Stimulated activated naive CD8-positive, alpha-beta T cell treated with anti-CD3 and anti-CD28 coated beads, Interleukin-15, amount 100 ng/mL, for 72 hours (primary cell): ENCODE measurements at regions not wholly inside any gene's neighbourhood (a gene's known extent, or its start where the extent isn't known, plus 50 kb on each side); places are given as distances from the start of the nearest gene placed in this dataset.

Experiments used
- ATAC-seq: fragments of 150-1000 bp; cut with Tn5 transposase; 2 replicates; pipeline ENCODE4 v1.10.0; 2021; ENCODE audit warnings: mild to moderate bottlenecking, moderate library complexity
- DNase-seq, 2 donors: peaks; one replicate each; pipeline ENCODE4 v3.0.0; 2021 to 2022
- H3K27ac Mint-ChIP-seq, 2 donors: one replicate each; pipeline ENCODE4 v1.8.0; 2022; ENCODE audit warnings: mild to moderate bottlenecking in 2 of 2, mixed read lengths in 2 of 2, moderate library complexity in 2 of 2
- H3K27me3 Mint-ChIP-seq: one replicate; pipeline ENCODE4 v1.8.0; 2022; ENCODE audit warnings: mixed read lengths
- H3K4me1 Mint-ChIP-seq: one replicate; pipeline ENCODE4 v1.8.0; 2022; ENCODE audit warnings: mild to moderate bottlenecking, mixed read lengths
- H3K4me3 Mint-ChIP-seq, 2 donors: one replicate each; pipeline ENCODE4 v1.8.0; 2022; ENCODE audit warnings: mild to moderate bottlenecking in 2 of 2, mixed read lengths in 2 of 2, moderate library complexity in 1 of 2
- H3K9me3 Mint-ChIP-seq, 2 donors: one replicate each; pipeline ENCODE4 v1.8.0; 2022; ENCODE audit warnings: mixed read lengths in 2 of 2

- H3K4me3 Mint-ChIP-seq = no peak overlapping the region
- DNase-seq (no peak), ATAC-seq (no peak)
- H3K27ac Mint-ChIP-seq = no peak overlapping the region
- no peaks in the 10 kb centered on the region for H3K4me1 Mint-ChIP-seq
- H3K9me3 Mint-ChIP-seq = peaks cover 0 to under 1% of the 10 kb centered on the region in 2 donors
- no peaks in the 10 kb centered on the region for H3K27me3 Mint-ChIP-seq
Observed at GRCh38 chr1:98417820-98418219, 243.7 kb upstream of the SNX7 start.

GRCh38 chr1:98410082-98410481, 251.4 kb upstream of the SNX7 start:
- DNase-seq (no peak), ATAC-seq (no peak)
- Mint-ChIP-seq H3K27ac (no peak overlapping the region), H3K9me3 (peaks cover 0 to 6% of the 10 kb centered on the region in 2 donors), H3K4me1 (no peaks in the 10 kb centered on the region), H3K4me3 (no peak overlapping the region), H3K27me3 (no peaks in the 10 kb centered on the region)

- no peak for ATAC-seq
- no peak overlapping the region for H3K27ac Mint-ChIP-seq
- no peaks in the 10 kb centered on the region for H3K9me3 Mint-ChIP-seq
- H3K4me3 Mint-ChIP-seq = no peak overlapping the region
- no peak for DNase-seq
- H3K4me1 Mint-ChIP-seq = no peaks in the 10 kb centered on the region
- no peaks in the 10 kb centered on the region for H3K27me3 Mint-ChIP-seq
Observed at GRCh38 chr1:98406352-98407088, 255.0 kb upstream of the SNX7 start.

DNA sequence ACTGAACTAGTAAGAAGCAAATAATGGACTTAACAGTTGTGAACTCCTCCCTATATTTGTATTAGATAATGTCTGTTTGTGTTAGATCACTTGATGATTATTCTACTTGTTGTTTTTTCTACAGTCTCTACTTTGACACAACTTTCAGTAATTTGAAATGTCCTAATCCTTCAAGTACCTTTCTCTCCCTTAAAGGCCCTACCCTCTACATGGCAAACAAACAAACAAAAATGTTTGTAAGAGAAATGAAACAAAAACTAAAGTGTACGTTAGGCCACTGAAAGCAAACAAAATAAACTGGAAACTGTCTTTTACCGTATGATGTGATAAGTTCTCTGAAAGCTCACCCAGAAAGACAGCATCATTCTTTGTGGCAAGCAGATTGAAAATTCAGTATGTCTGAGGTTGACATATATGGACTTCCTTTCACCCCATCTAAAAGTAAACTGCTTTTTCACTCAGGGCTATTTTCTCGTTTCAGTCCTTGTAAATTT, 255.9 kb upstream of the SNX7 start:
- Mint-ChIP-seq H3K4me3 (no peak overlapping the region), H3K9me3 (no peaks in the 10 kb centered on the region), H3K4me1 (no peaks in the 10 kb centered on the region), H3K27ac (no peak overlapping the region), H3K27me3 (no peaks in the 10 kb centered on the region)
- DNase-seq = no peak
- no peak for ATAC-seq

DNA sequence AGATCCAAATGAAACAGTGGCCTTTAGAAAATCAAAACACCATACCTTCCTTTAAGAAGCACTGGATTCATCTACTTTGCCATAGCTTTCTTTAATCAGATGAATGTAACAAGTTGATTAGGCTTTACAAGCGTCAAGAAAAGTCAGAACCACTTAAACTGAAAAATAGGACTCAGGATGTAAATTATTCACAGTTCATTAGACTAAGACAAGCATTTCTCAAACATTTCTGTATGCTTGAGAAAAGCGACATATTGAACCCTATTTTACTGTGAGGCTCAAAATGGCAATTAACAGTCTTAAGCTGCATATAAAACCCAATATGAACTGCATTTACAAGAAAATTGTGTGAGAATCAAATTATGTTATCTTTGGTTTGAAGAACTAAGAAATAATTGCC, 256.7 kb upstream of the SNX7 start:
- Mint-ChIP-seq H3K9me3 (no peaks in the 10 kb centered on the region), H3K27me3 (no peaks in the 10 kb centered on the region), H3K4me3 (no peak overlapping the region), H3K4me1 (no peaks in the 10 kb centered on the region), H3K27ac (no peak overlapping the region)
- DNase-seq (no peak), ATAC-seq (no peak)

- ATAC-seq (no peak), DNase-seq (no peak)
- H3K27ac Mint-ChIP-seq = no peak overlapping the region
- H3K4me1 Mint-ChIP-seq = no peaks in the 10 kb centered on the region
- H3K9me3 Mint-ChIP-seq = no peaks in the 10 kb centered on the region
- no peak overlapping the region for H3K4me3 Mint-ChIP-seq
- no peaks in the 10 kb centered on the region for H3K27me3 Mint-ChIP-seq
Observed at GRCh38 chr1:98403963-98404480, 257.5 kb upstream of the SNX7 start.

- Mint-ChIP-seq H3K4me1 (no peaks in the 10 kb centered on the region), H3K27me3 (no peaks in the 10 kb centered on the region), H3K27ac (no peak overlapping the region), H3K9me3 (no peaks in the 10 kb centered on the region), H3K4me3 (no peak overlapping the region)
- ATAC-seq = no peak
- no peak for DNase-seq
Observed at GRCh38 chr1:98402860-98403259, 258.7 kb upstream of the SNX7 start.

DNA sequence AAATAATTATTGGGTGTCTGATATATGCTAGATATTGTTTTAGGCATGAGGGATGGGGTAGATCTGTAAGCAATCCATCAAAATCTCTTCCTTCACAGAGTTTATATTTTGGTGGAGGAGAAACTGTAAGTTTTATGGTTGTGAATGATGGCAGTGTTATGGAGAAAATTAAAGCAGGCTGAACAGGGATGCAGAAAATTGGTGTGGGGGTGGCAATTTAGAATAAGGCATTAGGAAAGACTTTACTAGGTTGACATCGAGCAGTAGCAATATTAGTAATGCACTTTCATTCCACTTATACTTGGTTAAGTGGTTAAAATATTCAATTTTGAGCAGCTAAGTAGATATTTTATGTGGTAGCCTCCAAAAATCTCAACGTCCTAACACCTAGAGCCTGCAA, 261.1 kb upstream of the SNX7 start:
- no peaks in the 10 kb centered on the region for H3K4me1 Mint-ChIP-seq
- H3K9me3 Mint-ChIP-seq = no peaks in the 10 kb centered on the region
- H3K27ac Mint-ChIP-seq = peak overlapping the region in 1 of 2 donors; percentile 64
- H3K4me3 Mint-ChIP-seq = no peak overlapping the region
- no peak for ATAC-seq
- H3K27me3 Mint-ChIP-seq = no peaks in the 10 kb centered on the region
- DNase-seq = no peak

DNA sequence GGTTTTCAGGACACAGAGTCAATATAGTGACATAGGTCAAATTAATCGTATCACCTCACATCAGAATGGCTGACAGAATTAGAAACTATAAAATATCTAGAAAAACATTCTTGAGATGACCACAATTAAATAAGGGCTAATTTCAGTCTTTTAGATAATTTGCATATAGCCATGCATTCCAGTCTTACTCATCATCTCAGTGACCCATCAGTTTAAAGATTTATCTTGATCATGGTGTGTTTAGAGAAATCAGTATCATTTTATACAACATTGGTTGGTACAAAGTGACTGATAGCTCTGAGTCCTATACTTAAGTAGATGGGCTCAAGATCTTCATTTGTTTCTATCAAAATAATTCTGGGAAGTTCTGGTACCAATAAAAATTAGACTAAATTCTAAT, 262.3 kb upstream of the SNX7 start:
- H3K27me3 Mint-ChIP-seq = no peaks in the 10 kb centered on the region
- no peaks in the 10 kb centered on the region for H3K9me3 Mint-ChIP-seq
- H3K27ac Mint-ChIP-seq = no peak overlapping the region
- H3K4me1 Mint-ChIP-seq = no peaks in the 10 kb centered on the region
- no peak overlapping the region for H3K4me3 Mint-ChIP-seq
- ATAC-seq (no peak), DNase-seq (no peak)

- H3K9me3 Mint-ChIP-seq = no peaks in the 10 kb centered on the region
- DNase-seq (no peak), ATAC-seq (no peak)
- H3K4me1 Mint-ChIP-seq = no peaks in the 10 kb centered on the region
- no peak overlapping the region for H3K4me3 Mint-ChIP-seq
- no peaks in the 10 kb centered on the region for H3K27me3 Mint-ChIP-seq
- H3K27ac Mint-ChIP-seq = no peak overlapping the region
Observed at GRCh38 chr1:98398649-98399048, 262.9 kb upstream of the SNX7 start.

- Mint-ChIP-seq H3K4me1 (no peaks in the 10 kb centered on the region), H3K4me3 (no peak overlapping the region), H3K27ac (no peak overlapping the region), H3K27me3 (no peaks in the 10 kb centered on the region), H3K9me3 (no peaks in the 10 kb centered on the region)
- DNase-seq (no peak), ATAC-seq (no peak)
Observed at GRCh38 chr1:98398092-98398491, 263.4 kb upstream of the SNX7 start.

DNA sequence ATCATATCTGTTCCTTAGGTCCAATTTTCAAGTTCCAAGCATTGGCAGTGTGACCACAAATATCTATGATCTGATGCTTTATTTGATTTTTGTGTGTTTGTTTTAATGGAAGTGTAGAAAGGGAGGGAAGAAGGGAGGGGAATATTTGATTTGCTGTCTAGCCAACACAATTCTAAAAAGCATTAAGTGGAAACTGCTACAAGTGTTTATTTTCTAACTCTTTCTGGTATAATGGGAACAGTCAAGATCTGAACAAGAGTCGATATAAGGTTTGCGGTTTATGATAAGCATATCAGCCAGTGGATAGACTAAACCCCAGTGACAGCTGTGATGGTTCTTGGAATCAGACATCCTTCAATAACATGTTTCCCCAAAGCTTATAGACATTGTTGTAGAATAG, 267.8 kb upstream of the SNX7 start:
- DNase-seq = no peak
- Mint-ChIP-seq H3K4me1 (no peaks in the 10 kb centered on the region), H3K9me3 (no peaks in the 10 kb centered on the region), H3K4me3 (no peak overlapping the region), H3K27me3 (no peaks in the 10 kb centered on the region), H3K27ac (no peak overlapping the region)
- ATAC-seq = no peak

GRCh38 chr1:98391175-98391574, 270.3 kb upstream of the SNX7 start:
- Mint-ChIP-seq H3K27me3 (no peaks in the 10 kb centered on the region), H3K27ac (no peak overlapping the region), H3K4me1 (peaks cover 12% of the 10 kb centered on the region), H3K9me3 (no peaks in the 10 kb centered on the region), H3K4me3 (no peak overlapping the region)
- DNase-seq (no peak), ATAC-seq (no peak)

- H3K4me3 Mint-ChIP-seq = no peak overlapping the region
- DNase-seq (no peak), ATAC-seq (no peak)
- no peaks in the 10 kb centered on the region for H3K9me3 Mint-ChIP-seq
- H3K27me3 Mint-ChIP-seq = no peaks in the 10 kb centered on the region
- peak overlapping the region in 1 of 2 donors; percentile 74 for H3K27ac Mint-ChIP-seq
- H3K4me1 Mint-ChIP-seq = peaks cover 12% of the 10 kb centered on the region
Observed at GRCh38 chr1:98389809-98390208, 271.7 kb upstream of the SNX7 start.

DNA sequence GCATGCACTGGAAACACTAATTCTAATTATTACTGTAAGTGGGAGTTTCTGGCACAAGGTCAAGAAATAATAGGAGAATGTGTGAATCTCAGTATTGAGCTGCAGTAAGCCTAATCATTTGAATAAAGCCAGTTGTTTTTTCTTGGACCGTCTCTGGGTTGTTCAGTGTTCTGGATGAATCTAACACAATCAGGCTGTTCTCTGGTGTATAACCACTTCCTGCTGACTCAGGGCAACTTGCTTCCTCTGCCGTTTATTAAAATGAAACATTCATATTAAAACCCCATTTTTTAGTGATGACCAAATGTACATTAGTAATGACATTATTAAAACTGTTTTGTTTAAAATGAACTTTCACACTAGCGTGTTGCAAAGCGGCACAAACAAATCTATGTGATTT, 273.1 kb upstream of the SNX7 start:
- Mint-ChIP-seq H3K27me3 (no peaks in the 10 kb centered on the region), H3K4me1 (peaks cover 12% of the 10 kb centered on the region), H3K9me3 (no peaks in the 10 kb centered on the region), H3K4me3 (no peak overlapping the region), H3K27ac (no peak overlapping the region)
- DNase-seq (no peak), ATAC-seq (peak; percentile 89)

DNA sequence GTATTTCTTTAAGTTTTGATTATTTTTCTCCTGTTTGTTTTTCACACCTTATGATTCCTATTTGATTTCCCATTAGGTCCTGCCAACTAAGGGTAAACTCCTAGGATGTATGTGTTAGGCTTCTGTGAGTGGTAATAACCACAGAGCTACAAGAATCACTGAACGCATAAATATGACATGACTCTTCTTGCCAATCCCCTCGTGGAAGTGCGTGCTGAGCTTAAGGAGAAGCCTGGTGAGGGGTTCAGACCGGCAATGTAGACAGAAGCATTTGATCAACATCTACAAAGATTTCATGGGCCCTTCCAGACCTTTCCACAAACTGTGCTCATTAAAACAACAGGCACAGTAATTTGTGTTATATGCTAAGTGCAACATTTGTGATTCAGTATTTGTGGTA, 273.8 kb upstream of the SNX7 start:
- Mint-ChIP-seq H3K27ac (peak overlapping the region in 1 of 2 donors; percentile 46), H3K4me3 (no peak overlapping the region), H3K4me1 (peaks cover 12% of the 10 kb centered on the region), H3K9me3 (no peaks in the 10 kb centered on the region), H3K27me3 (no peaks in the 10 kb centered on the region)
- DNase-seq (no peak), ATAC-seq (no peak)
